Stimulated activated CD8-positive, alpha-beta memory T cell treated with anti-CD3 and anti-CD28 coated beads, Interleukin-12 subunit alpha, Interleukin-12 subunit beta, amount 100 ng/mL, for 1 hour (primary cell): ENCODE measurements at regions not wholly inside any gene's neighbourhood (a gene's known extent, or its start where the extent isn't known, plus 50 kb on each side); places are given as distances from the start of the nearest gene placed in this dataset.
A peak's percentile ranks its signal among the peaks of the same experiment; 100 is the strongest.
"Not testable (repeated sequence)": the region's sequence is repeated elsewhere in the genome, so short reads cannot be mapped to it uniquely, and the experiment has no call there.

ENCODE experiments used
- DNase-seq: peaks from one replicate; pipeline ENCODE4 v3.0.0-alpha.2; 2020; ENCODE audit warnings: low read depth

GRCh38 chr6:13874191-13874549 is 50.6 kb upstream of the RNF182 start:
- DNase-seq, result no peak

- peak; percentile 57 for DNase-seq
These were observed 51.2 kb upstream of the RNF182 start for GRCh38 chr6:13873288-13874190.

GRCh38 chr6:13872681-13873080 is 52.1 kb upstream of the RNF182 start:
- DNase-seq, result no peak

GRCh38 chr6:13872006-13872405 is 52.7 kb upstream of the RNF182 start:
- DNase-seq, result not testable (repeated sequence)

- DNase-seq, result no peak
These were observed 54.4 kb upstream of the RNF182 start for GRCh38 chr6:13870214-13870830.

- DNase-seq, result no peak
These were observed 53.9 kb upstream of the MCUR1 start for GRCh38 chr6:13868236-13868635.

- DNase-seq, result no peak
These were observed 51.9 kb upstream of the MCUR1 start for GRCh38 chr6:13866301-13866700.

GRCh38 chr6:13865141-13865540 is 50.8 kb upstream of the MCUR1 start:
- DNase-seq, result no peak

- DNase-seq, result not testable (repeated sequence)
These were observed 50.3 kb upstream of the MCUR1 start for GRCh38 chr6:13864669-13865068.
